HepG2 (cell line): ENCODE measurements at regions not wholly inside any gene's neighbourhood (a gene's known extent, or its start where the extent isn't known, plus 50 kb on each side); places are given as distances from the start of the nearest gene placed in this dataset.

Source experiments
- ARID2 ChIP-seq: sonication (generic); formaldehyde crosslinking; IDR thresholded peaks from 2 replicates; pipeline ENCODE4 v1.8.1; 2022; ENCODE audit warnings: mild to moderate bottlenecking, missing genetic modification reagents, borderline replicate concordance
- HES4 ChIP-seq: sonication (generic); formaldehyde crosslinking; IDR thresholded peaks from 2 replicates; pipeline ENCODE4 v1.9.0; 2021; ENCODE audit warnings: mild to moderate bottlenecking, missing genetic modification reagents, borderline replicate concordance
- KDM3A ChIP-seq: IDR thresholded peaks from 2 replicates; pipeline ENCODE4 v1.6.1; 2018; ENCODE audit warnings: low read depth, missing compliant biosample characterization
- MAFG ChIP-seq: sonication (generic); formaldehyde crosslinking; IDR thresholded peaks from 2 replicates; pipeline ENCODE4 v1.5.1; 2020; ENCODE audit warnings: mild to moderate bottlenecking, missing genetic modification reagents
- MTA1 ChIP-seq: sonication (generic); formaldehyde crosslinking; IDR thresholded peaks from 2 replicates; pipeline ENCODE4 v1.4.0; 2020; ENCODE audit warnings: missing genetic modification reagents, mild to moderate bottlenecking, borderline replicate concordance
- NFIB ChIP-seq: sonication (generic); formaldehyde crosslinking; IDR thresholded peaks from 2 replicates; pipeline ENCODE4 v1.9.0; 2021; ENCODE audit warnings: missing genetic modification reagents, mild to moderate bottlenecking, borderline replicate concordance
- NR3C1 ChIP-seq: sonication (generic); formaldehyde crosslinking; IDR thresholded peaks from 2 replicates; pipeline ENCODE4 v1.4.0; 2020; ENCODE audit warnings: missing genetic modification reagents
- POGZ ChIP-seq: sonication (generic); formaldehyde crosslinking; IDR thresholded peaks from 2 replicates; pipeline ENCODE4 v1.4.0; 2020; ENCODE audit warnings: mild to moderate bottlenecking, missing genetic modification reagents
- REXO4 ChIP-seq: sonication (generic); formaldehyde crosslinking; IDR thresholded peaks from 2 replicates; pipeline ENCODE4 v1.8.0; 2022; ENCODE audit warnings: missing genetic modification reagents, mild to moderate bottlenecking, borderline replicate concordance
- RXRB ChIP-seq: IDR thresholded peaks from 2 replicates; pipeline ENCODE4 v1.6.1; 2016; ENCODE audit warnings: borderline replicate concordance, missing genetic modification reagents, missing compliant biosample characterization
- TP53 ChIP-seq: sonication (generic); formaldehyde crosslinking; conservative IDR thresholded peaks from 2 replicates; pipeline ENCODE4 v1.4.0; 2020; ENCODE audit warnings: missing genetic modification reagents
- ZMYM3 ChIP-seq: sonication (generic); formaldehyde crosslinking; IDR thresholded peaks from 2 replicates; pipeline ENCODE4 v1.5.1; 2020; ENCODE audit warnings: mild to moderate bottlenecking, missing genetic modification reagents
- ZMYM4 ChIP-seq: sonication (generic); formaldehyde crosslinking; IDR thresholded peaks from 2 replicates; pipeline ENCODE4 v1.8.1; 2023; ENCODE audit warnings: mild to moderate bottlenecking, missing genetic modification reagents
- ZNF546 ChIP-seq: sonication (generic); formaldehyde crosslinking; conservative IDR thresholded peaks from 2 replicates; pipeline ENCODE4 v1.8.1; 2023; ENCODE audit warnings: mild to moderate bottlenecking, missing genetic modification reagents
- ZNF562 ChIP-seq: sonication (generic); formaldehyde crosslinking; IDR thresholded peaks from 2 replicates; pipeline ENCODE4 v1.8.0; 2022; ENCODE audit warnings: missing genetic modification reagents, borderline replicate concordance
- ZNF570 ChIP-seq: sonication (generic); formaldehyde crosslinking; IDR thresholded peaks from 2 replicates; pipeline ENCODE4 v1.4.0; 2020; ENCODE audit warnings: mild to moderate bottlenecking, missing genetic modification reagents, borderline replicate concordance
- ZNF766 ChIP-seq: sonication (generic); formaldehyde crosslinking; IDR thresholded peaks from 2 replicates; pipeline ENCODE4 v1.5.0; 2020; ENCODE audit warnings: missing genetic modification reagents, borderline replicate concordance
- ZNF878 ChIP-seq: sonication (generic); formaldehyde crosslinking; IDR thresholded peaks from 2 replicates; pipeline ENCODE4 v1.8.1; 2023; ENCODE audit warnings: mild to moderate bottlenecking, missing genetic modification reagents, moderate library complexity
- TF ChIP-seq, protein P1 (sequence below): sonication (generic); formaldehyde crosslinking; IDR thresholded peaks from 2 replicates; pipeline ENCODE4 v1.5.1; 2020; ENCODE audit warnings: mild to moderate bottlenecking, missing genetic modification reagents, moderate library complexity
- TF ChIP-seq, protein P2 (sequence below): sonication (generic); formaldehyde crosslinking; IDR thresholded peaks from 2 replicates; pipeline ENCODE4 v1.4.0; 2020; ENCODE audit warnings: missing genetic modification reagents
- TF ChIP-seq, protein P3 (sequence below): sonication (generic); formaldehyde crosslinking; IDR thresholded peaks from 2 replicates; pipeline ENCODE4 v1.5.0; 2020; ENCODE audit warnings: missing genetic modification reagents
- TF ChIP-seq, protein P4 (sequence below): IDR thresholded peaks from 2 replicates; pipeline ENCODE4 v1.6.1; 2012; ENCODE audit warnings: low read depth, low read length, improper control_type of control experiment
- TF ChIP-seq, protein P5 (sequence below): sonication (generic); formaldehyde crosslinking; IDR thresholded peaks from 2 replicates; pipeline ENCODE4 v1.5.1; 2020; ENCODE audit warnings: missing genetic modification reagents, mild to moderate bottlenecking, borderline replicate concordance
- TF ChIP-seq, protein P6 (sequence below): sonication (generic); formaldehyde crosslinking; IDR thresholded peaks from 2 replicates; pipeline ENCODE4 v1.4.0; 2020; ENCODE audit warnings: missing genetic modification reagents, borderline replicate concordance

DNA sequence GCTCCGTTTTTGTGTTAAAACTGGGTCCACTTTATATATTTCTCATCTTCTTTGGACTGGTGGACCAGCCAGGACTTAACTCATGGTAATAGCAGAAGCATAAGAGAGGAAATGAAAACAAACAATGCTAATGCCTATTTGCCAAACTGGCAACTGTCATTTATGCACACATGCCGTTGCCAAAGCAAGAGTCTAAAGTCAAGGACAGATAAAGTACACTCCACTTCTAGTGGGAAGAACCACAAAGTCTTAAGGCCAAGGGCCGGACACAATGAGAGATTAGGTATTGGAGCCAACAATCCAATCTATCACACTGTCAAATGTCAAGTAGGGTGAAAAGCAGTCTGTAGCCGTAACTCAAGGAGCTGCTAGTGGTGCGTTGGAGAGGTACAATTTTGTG lies 157.7 kb downstream of the LYPLAL1 start (continued):
- TF ChIP-seq, protein P1, sequence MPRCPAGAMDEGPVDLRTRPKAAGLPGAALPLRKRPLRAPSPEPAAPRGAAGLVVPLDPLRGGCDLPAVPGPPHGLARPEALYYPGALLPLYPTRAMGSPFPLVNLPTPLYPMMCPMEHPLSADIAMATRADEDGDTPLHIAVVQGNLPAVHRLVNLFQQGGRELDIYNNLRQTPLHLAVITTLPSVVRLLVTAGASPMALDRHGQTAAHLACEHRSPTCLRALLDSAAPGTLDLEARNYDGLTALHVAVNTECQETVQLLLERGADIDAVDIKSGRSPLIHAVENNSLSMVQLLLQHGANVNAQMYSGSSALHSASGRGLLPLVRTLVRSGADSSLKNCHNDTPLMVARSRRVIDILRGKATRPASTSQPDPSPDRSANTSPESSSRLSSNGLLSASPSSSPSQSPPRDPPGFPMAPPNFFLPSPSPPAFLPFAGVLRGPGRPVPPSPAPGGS (CRISPR knock-in tag), result no peak
- TF ChIP-seq ZNF562 (CRISPR knock-in tag) (no peak), ZMYM3 (CRISPR knock-in tag) (no peak), NR3C1 (CRISPR knock-in tag) (no peak), MAFG (CRISPR knock-in tag) (no peak), TP53 (CRISPR knock-in tag) (no peak), NFIB (no peak), HES4 (CRISPR knock-in tag) (no peak), REXO4 (no peak), ZNF570 (CRISPR knock-in tag) (no peak), ZNF766 (CRISPR knock-in tag) (no peak), MTA1 (CRISPR knock-in tag) (no peak), RXRB (CRISPR knock-in tag) (0 out of 2 replicates have a peak, but pooled peaks have one; percentile 11), KDM3A (no peak), ZNF878 (CRISPR knock-in tag) (no peak), ZMYM4 (CRISPR knock-in tag) (peak; percentile 46; the same call in 1 of the 2 replicates), ZNF546 (CRISPR knock-in tag) (no peak), POGZ (CRISPR knock-in tag) (no peak; the same call in 1 of the 2 replicates), ARID2 (CRISPR knock-in tag) (no peak)
- TF ChIP-seq, protein P2, sequence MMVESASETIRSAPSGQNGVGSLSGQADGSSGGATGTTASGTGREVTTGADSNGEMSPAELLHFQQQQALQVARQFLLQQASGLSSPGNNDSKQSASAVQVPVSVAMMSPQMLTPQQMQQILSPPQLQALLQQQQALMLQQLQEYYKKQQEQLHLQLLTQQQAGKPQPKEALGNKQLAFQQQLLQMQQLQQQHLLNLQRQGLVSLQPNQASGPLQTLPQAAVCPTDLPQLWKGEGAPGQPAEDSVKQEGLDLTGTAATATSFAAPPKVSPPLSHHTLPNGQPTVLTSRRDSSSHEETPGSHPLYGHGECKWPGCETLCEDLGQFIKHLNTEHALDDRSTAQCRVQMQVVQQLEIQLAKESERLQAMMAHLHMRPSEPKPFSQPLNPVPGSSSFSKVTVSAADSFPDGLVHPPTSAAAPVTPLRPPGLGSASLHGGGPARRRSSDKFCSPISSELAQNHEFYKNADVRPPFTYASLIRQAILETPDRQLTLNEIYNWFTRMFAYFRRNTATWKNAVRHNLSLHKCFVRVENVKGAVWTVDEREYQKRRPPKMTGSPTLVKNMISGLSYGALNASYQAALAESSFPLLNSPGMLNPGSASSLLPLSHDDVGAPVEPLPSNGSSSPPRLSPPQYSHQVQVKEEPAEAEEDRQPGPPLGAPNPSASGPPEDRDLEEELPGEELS (CRISPR knock-in tag), result peak; percentile 60; the same call in 1 of the 2 replicates
- TF ChIP-seq, protein P3, sequence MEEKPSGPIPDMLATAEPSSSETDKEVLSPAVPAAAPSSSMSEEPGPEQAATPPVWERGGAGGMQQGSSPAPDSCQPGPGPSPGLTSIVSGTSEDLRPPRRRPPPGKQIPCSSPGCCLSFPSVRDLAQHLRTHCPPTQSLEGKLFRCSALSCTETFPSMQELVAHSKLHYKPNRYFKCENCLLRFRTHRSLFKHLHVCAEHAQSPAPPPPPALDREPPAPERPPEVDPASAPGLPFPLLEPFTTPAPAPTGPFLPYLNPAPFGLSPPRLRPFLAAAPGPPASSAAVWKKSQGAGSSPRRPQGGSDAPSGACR (CRISPR knock-in tag), result no peak
- TF ChIP-seq, protein P4, sequence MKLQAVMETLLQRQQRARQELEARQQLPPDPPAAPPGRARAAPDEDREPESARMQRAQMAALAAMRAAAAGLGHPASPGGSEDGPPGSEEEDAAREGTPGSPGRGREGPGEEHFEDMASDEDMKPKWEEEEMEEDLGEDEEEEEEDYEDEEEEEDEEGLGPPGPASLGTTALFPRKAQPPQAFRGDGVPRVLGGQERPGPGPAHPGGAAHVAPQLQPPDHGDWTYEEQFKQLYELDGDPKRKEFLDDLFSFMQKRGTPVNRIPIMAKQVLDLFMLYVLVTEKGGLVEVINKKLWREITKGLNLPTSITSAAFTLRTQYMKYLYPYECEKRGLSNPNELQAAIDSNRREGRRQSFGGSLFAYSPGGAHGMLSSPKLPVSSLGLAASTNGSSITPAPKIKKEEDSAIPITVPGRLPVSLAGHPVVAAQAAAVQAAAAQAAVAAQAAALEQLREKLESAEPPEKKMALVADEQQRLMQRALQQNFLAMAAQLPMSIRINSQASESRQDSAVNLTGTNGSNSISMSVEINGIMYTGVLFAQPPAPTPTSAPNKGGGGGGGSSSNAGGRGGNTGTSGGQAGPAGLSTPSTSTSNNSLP, result 0 out of 2 replicates have a peak, but pooled peaks have one; percentile 33
- TF ChIP-seq, protein P5, sequence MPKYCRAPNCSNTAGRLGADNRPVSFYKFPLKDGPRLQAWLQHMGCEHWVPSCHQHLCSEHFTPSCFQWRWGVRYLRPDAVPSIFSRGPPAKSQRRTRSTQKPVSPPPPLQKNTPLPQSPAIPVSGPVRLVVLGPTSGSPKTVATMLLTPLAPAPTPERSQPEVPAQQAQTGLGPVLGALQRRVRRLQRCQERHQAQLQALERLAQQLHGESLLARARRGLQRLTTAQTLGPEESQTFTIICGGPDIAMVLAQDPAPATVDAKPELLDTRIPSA (CRISPR knock-in tag), result no peak
- TF ChIP-seq, protein P6, sequence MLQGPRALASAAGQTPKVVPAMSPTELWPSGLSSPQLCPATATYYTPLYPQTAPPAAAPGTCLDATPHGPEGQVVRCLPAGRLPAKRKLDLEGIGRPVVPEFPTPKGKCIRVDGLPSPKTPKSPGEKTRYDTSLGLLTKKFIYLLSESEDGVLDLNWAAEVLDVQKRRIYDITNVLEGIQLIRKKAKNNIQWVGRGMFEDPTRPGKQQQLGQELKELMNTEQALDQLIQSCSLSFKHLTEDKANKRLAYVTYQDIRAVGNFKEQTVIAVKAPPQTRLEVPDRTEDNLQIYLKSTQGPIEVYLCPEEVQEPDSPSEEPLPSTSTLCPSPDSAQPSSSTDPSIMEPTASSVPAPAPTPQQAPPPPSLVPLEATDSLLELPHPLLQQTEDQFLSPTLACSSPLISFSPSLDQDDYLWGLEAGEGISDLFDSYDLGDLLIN (CRISPR knock-in tag), result no peak
